RKO (cell line): ENCODE measurements at regions not wholly inside any gene's neighbourhood (a gene's known extent, or its start where the extent isn't known, plus 50 kb on each side); places are given as distances from the start of the nearest gene placed in this dataset.
A peak's percentile ranks its signal among the peaks of the same experiment; 100 is the strongest.
"Not testable (repeated sequence)": the region's sequence is repeated elsewhere in the genome, so short reads cannot be mapped to it uniquely, and the experiment has no call there.

Experiments used
- DNase-seq: peaks from one replicate; pipeline ENCODE4 v3.0.0-alpha.2; 2016; ENCODE audit warnings: low spot score

DNA sequence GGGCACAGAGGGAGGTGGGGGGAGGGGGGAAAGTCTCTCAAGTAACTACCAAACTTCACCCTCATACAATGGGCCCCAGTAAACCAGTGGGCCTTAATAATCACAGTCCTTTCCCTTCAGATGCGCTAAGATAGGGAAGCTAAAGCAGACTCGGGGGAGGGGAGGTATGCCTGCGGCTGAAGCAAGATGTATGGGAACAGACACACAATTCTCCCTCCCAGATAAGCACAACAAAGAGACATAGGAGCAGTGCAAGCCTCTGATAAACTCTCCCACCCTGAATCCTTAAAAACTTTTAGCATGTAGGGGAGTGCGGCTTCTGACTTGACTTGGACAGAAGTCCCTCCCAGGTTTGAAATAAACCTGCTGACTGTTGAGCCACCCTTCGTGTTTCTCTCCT lies 54.7 kb downstream of the PROP1 start:
- DNase-seq, result not testable (repeated sequence)

DNA sequence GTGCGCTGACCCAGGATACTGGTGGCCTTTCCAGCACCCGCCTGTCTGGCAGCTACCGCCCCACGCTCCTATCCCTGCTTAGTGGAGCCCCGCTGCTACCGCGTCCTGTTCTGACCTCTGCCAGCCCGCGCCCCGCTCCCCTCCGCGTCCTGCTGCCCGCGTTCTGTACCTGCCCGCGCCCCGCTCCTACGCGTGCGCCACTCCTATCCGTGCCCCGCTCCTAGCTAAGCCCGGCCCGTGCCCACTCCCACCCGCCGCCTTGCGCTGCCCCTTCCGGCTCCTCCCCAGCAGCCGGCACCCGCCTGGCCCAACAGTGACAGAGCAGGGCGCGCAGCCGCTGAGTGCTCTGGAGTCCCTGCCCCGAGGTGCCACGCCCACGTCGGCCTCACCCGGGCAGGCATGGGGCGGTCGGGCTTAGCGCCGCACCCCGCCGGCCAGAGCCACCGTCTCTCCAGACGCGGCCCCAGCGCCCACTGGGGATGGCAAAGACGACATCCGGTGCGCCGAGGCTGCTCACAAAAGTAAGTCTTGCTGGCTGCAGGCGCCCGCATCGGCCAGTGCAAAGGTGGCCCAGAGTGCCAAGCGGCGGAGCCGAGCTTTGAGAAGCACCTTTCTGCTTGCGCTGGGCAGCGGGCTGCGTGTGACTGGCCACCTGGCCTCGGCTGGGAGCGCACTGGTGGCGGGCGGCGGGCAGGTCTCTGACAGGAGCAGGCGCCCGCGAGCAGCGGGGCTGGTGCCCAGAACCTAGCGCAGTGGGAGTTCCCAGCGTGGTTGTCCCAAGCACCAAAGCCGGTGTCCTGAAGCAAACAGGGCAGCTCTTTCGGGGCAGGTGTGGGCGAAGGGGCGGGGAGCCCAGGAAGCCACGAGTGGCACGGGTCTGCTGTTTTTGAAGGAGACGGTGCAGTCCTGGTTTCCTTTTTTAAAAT lies 56.5 kb downstream of the PROP1 start:
- DNase-seq, result peak; percentile 32

DNA sequence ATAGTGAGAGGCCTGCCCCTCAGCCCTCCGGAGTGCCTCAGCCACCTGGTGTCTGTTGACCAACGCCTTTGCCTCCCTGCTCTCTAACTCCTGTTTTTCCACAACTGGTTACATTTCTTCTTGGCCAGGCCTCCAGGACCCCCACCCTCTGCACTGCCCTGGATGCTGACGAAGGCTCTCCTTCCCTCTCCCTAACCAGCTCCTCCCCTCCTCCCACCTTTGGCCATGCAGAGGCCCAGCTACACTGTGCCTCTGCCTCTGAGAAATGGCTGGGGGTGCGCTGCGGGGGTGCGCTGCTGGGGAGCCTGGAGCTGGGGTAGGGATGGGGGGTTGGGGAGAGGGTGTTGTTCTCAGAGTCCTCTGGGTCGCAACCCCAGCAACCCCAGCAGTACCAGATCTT lies 57.3 kb downstream of the PROP1 start:
- not testable (repeated sequence) for DNase-seq

DNA sequence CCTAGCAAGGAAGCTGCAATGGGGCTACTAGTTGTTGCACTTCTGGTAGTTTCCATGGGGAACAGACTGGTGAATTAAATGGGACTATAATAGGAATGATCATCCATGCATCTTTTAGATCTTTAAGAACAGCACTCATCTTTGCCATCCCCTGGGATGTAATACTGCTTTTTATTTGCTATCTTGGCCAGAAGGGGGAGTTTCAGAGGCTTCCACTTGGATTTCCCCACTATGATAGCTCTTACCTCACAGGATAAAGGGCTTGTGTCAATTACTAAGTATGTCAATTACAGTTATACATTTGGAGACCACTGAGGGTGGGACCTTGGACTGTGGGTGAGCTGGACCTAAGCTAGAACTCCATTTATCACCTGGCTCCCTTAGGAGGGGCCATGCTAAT lies 61.8 kb downstream of the PROP1 start:
- DNase-seq, result not testable (repeated sequence)

DNA sequence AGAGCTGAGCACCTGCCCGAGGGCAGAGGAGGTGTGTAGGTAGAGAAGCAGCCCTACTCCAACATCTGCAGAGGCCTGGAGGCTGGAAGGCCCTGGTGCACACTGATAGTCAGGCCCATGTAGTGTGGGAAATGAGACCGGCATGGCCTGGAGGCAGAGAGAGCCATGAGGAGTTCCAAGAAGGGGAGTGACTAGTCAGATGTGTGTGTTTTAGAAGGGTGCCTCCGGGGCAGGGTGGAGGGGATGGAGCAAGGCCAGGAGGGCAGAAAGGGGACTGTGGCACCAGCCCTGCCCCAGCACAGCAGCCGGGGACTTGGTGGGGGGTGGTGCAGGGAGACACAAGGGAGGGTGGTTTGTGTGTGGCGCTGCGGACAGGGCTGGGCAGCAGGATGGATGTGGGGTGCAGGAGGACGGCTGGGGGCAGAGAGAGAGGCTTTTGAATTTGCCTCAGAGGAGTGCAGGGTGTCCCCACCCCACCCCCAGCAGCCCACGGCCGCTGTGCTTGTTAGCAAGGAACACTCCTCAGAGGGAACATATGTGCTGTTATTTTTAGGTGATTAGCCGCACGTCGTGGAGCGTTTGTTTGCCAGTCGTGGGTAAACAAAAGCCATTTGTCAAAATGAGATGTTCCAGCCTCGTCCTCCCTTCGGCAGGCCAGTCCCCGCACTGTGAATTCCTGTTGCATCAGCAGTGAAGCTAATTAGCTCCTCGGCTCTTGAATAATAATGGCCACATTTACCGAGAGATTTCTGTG lies 65.6 kb downstream of the PROP1 start:
- DNase-seq, result not testable (repeated sequence)

DNA sequence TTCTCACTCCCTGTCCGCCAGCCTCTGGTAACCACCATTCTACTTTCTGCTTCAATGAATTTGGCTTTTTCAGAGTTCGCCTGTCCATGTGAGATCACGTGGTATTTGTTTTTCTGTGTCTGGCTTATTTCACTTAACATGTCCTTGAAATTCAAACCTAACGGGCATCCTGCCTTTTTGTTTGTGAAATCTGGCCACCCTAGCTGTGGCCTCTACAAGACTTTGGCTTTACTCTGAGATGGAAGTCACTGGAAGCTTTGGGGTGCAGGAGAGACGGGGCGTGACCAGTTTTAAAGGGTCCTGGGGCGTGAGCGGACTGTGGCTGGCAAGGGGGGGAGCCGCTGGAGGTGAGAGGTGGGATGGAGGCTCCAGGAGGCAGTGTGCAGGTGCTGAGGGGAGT lies 66.4 kb downstream of the PROP1 start:
- not testable (repeated sequence) for DNase-seq

DNA sequence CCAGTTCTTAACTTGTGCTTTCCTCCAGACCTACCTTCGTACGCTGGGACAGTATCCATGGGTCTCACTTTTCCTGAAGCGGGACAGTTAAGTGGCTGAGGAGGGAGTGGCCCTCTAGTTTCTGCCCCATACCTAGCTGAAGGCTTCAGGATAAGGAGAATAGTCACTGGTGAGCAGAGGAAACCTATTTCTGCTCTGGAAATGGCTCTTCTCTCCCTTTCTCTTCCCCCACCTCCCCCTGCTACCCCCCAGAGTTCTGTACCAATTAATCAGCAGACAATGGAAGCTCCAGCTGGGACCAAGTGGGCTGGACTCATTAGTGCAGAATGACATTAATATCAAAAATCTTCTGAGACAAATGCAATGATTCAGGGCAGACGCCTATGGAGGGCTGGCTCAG lies 68.5 kb downstream of the PROP1 start:
- not testable (repeated sequence) for DNase-seq

DNA sequence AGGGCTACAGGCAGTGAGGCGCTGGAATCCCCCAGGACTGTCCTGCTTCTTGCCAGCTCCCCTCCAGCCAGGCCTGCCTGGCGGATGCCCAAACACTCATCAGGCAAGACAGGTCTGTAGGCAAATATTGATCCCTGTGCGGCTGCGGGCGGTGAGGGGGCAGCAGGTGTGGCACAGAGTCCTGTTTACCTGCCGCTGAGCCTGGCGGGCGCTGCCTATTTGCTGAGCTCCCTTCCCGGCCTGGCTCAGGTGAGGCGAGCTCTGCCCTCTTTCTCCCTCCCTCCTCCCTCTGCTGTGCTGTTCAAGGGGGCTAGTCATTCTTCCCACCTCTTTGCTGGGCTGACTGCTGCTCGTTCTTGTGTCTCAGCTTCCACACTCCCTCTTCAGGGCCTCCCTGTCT lies 71.5 kb downstream of the PROP1 start:
- not testable (repeated sequence) for DNase-seq

DNA sequence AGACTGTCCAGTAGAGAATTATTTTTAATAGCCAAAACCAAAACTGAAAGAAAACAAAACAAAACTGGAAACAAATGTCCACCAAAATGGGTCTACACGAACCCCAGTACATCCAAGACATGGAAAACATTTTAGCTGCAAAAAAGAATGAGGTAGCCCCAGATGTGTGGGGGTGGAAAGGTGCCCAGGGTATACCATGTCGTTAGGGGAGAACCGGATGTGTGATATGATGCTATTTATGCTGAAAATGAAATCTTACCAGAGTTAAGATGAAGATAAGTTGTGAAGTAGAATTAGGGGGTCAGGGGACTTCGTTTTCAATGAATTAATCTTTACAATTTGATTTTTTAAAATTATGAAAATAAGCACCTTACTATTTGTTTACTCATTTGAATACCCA lies 72.2 kb downstream of the PROP1 start:
- not testable (repeated sequence) for DNase-seq

DNA sequence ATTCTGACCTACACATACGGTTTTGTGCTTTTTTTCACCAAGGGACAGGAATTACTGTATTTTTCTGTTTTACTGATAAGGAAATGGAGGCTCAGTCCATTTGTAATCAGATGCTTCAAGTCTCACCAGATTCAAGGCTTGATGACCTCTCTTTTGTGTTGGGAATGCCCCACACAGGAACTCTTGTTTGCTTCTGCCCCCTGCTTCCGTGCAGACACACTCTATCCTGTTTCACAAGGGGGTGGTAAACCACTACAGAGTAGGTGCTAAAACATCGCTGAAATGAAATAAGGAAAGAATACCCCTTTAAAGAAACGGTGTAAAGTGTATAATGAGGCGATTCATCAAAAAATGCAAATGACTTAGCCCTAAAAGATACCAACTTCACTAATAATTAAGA lies 72.9 kb downstream of the PROP1 start:
- DNase-seq, result not testable (repeated sequence)

DNA sequence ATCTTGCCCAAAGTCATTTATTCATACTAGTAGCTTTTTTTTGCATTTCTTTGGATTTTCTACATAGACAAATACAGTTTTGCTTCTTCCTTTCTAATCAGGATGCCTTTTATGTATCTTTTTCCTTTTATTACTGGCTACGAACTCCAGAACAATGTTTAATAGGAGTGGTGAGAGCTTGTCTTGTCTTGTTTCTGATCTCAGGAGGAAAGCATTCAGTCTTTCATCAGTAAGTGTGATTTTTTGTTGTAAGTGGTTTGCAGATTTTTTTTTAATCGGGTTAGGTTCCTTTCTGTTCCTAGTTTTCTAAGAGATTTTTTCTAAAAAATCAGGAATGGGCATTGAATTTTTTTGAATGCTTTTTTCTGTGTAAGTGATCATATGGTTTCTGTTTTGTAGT lies 86.8 kb downstream of the PROP1 start:
- DNase-seq, result not testable (repeated sequence)

DNA sequence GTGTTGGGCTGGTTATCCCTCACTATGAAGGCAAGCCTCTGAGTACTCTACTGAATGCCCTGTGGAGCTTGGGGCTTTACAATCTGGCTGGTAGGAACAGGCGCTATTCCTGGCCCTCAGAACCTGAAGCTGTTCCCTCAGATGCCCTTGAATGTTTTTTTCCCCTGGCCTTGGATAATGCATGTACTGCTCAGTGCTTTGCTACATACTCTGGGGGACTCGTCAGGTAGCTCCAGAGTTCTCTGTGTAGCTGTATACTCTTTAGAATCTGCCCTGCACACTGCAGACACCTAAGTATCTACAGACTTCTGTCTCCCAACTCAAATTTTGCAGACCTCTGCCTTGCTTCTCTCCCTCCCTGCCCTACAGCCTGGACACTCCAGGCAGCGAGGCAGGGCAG lies 93.2 kb downstream of the PROP1 start:
- DNase-seq, result not testable (repeated sequence)

DNA sequence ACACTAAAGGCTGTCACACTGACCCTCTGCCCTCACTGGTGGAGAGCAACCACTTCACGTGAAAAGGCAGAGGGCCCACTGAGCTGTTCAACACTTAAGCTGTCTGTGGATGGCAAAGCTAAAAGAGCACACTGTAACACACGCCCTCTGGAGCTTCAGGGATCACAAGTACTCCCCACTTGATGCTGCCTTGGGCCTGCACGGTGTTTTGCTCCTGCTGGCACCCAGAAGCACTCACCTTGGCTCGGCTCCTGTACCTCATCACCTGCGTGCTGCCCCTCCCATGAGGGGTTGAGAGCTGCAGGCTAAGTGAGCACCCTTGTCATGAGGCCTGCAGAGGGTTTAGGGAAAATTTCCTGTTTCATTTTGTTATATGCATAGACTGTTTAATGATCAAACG lies 96.0 kb downstream of the PROP1 start:
- DNase-seq, result not testable (repeated sequence)

DNA sequence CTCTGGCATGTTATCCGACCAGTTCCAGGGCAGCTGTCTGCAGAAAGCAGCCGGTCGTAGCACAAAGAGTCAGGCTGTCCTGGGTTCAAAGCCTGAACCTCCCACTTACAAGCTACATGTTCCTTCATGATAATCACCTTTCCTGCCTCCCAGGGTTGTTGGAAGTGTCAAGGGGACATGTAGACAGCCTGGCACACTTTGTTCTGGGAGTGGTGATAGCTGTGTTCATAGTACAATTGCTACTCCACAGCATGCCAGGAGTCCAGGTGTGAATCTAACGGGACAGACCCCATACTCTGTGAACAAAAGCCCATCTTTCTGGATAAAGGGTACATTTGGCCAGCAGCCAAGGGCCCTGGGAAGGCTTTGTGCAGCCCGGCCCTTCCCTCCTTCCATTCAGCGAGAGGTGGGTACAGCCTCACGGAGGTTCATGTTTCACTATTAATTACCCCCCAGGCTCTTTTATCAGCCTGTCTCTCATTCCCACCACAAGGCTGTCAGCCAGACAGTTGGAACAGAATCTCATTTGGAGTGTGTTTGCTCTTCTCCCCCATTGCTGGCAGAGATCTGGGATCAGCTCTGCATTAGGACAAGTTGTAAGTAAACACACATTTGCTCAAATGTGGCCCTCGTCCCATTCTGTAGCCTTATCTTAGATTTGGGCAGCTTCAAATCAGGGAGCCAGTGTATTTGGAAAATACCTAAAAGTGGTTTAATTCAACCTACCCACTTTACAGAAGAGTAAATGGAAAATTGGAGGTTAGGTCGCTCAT lies 101.2 kb downstream of the PROP1 start:
- DNase-seq, result not testable (repeated sequence)

DNA sequence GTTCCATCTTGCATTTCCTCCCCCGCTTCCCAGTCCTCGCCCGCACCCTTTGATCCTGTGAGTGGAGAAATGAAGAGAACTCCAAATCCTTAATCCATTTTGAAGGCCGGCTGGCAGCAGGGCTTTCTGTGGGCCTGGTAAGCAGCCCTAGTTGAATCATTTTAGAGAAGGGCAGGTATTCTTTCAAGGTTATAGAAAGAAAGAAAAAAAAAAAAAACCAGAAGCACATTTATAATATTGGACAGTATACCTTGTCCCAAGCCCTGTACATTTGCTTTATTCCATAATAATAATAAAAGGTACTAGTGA lies 103.7 kb downstream of the PROP1 start:
- DNase-seq, result not testable (repeated sequence)

DNA sequence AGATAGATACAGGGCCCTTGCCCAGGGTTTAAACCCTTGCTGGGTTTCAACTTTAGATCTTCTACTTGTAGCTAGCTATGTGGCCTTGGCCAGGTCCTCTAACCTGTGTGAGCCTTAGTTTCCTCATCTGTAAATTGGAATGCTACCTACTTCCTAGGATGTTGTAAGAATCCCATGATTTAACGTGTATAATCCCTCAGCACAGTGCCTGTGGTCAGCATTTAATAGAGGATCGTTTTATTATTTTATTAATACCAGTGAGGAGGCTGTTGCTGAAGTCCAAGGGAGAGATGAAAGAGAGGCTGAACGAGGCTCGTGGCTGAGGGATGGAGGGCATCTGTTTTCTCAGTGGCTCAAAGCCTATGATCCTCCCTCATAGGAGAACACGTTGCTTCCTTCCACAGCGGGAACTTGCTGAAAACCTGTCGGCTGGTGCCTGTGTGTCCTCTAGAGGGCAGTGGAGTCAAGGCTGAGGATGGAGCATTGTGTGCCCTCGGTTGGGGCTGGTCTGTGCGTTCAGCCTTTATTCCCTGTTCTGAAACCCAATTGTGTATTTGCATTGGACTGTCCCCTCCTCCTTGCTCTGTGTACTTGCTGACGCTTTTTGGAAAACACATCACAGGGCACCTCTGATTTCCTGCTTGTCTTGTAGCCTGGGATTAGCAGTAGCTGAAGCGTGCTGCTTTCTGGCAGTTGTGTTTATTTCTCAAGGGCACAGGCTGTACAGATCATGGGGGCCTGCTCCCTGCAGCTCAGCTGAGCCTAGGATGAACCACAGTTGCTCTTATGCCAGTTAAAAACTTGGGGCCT lies 104.3 kb downstream of the PROP1 start:
- not testable (repeated sequence) for DNase-seq

DNA sequence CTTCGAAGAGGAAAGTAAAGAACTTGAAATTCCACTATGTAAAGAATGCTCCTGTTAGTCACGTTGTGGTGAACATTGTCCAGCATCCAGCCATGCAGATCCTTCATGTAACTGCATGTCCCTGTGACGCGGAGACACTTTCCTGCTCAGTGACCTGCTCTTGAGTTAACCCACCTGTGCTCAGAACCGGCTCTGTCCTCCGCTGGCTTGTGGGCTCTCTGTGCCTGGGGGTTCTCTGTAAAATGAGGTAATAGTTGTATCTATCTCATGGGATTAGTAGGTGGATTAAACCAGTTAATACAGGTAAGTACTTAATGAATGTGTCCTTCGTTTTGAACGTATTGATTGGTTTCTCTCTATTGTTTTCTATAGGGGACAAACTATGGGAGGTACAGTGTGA lies 100.6 kb upstream of the FAM153A start:
- DNase-seq, result not testable (repeated sequence)

DNA sequence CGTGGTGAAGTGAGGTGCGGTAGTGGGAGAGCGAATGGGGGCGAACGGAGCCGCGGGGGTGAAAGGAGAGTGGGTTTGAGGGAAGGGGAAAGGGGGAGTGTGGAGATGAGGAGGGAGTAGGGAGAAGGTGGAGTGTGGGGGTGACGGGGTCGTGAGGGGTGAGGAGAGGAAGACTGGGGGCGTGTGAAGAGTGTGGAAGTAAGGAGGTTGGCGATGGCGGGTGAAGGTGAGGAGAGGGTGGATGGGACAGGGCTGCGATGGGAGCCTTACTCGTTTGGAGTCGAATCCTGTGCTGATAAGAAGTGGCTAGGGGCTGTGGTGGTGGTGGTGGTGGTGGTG lies 93.2 kb upstream of the FAM153A start:
- DNase-seq, result not testable (repeated sequence)

DNA sequence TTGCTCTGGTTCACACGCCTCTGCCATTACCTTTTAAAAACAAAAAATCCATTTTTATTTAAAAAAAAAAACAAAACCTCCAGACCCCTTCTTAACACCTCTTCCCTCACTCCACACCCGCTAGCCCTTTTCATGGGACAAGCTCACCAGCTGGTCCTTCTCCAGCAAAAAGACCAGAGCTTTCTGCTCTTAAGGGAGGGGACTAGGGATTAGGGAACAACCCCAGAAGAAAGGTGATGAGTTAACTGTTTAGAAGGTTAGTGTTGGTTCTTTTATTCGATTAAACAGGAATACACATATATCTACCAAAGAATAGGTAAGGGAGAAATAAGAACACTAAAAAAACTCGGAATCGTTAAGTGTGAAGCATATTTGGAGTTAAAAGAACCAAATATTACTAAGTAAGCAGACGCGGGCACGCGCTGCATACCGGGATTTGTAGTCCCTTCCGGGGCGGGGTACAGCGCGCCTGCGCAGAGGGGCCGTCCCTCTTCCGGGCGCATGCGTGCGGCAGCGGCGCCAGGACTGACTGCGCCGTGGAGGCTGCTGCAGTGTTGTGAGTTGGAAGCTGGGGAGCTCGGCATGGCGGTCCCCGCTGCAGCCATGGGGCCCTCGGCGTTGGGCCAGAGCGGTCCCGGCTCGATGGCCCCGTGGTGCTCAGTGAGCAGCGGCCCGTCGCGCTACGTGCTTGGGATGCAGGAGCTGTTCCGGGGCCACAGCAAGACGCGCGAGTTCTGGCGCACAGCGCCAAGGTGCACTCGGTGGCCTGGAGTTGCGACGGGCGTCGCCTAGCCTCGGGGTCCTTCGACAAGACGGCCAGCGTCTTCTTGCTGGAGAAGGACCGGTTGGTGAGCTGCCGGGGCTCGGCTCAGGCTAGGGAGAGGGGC lies 92.6 kb upstream of the FAM153A start:
- DNase-seq, result not testable (repeated sequence)

DNA sequence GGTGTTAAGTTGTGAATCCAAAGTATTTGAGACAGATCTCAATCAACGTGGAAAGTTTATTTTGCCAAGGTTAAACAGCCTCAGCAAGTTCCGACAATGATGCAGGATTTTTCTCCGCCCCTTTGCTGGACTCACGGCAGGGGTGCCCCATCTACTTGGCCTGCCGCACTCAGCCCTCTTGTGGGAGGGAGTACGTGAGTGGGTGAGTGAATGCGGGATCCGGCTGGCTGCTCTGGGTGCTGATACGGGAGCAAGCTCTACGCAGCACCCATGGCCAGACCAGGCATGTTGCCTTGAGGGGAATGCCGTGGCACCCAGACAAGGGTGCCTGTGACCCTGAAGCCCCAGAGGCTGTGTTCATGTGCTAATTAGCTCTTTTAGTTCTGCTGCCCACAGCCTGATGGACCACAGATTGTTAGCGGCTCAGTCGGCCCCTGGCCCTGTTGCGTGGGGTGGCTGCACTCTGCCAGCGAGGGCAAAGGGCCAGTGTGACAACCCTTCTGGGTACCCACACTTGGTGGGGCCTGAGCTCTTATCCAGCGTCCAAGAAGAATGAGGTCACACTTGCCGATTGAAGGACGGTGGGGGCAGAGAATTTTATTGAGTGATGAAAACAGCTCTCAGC lies 81.2 kb upstream of the FAM153A start:
- DNase-seq, result not testable (repeated sequence)
